ENCODE measurements at regions not wholly inside any gene's neighbourhood (a gene's known extent, or its start where the extent isn't known, plus 50 kb on each side); places are given as distances from the start of the nearest gene placed in this dataset.

DNA sequence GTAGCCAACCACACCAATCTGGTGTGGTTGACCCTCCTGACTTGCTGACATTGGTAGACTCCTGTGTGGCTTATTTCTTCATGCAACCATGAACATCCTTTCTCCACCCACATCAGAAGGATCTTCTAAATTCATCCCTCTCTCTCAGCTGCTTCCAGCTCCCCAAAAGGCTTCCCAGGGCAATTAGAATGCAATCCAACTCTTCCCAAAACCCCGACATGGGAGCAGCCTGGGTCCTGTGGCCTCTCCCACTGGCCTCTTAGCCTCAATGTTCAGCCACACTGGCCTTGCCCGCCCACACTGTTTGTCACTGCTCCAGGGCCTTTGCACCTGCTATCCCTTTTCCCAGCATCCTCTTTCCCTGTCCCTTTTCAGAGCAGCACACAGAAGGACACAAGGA, 199.8 kb upstream of the SGCG start:
- DNase-seq (ENCODE audit: low spot score): no peak
- in situ Hi-C loops (cut with MboI; ENCODE audit: low pct_unique_long_range_greater_than_20kb, low sequenced_read_pairs, unreplicated experiment): no loop called here
- TF ChIP-seq, protein P1, sequence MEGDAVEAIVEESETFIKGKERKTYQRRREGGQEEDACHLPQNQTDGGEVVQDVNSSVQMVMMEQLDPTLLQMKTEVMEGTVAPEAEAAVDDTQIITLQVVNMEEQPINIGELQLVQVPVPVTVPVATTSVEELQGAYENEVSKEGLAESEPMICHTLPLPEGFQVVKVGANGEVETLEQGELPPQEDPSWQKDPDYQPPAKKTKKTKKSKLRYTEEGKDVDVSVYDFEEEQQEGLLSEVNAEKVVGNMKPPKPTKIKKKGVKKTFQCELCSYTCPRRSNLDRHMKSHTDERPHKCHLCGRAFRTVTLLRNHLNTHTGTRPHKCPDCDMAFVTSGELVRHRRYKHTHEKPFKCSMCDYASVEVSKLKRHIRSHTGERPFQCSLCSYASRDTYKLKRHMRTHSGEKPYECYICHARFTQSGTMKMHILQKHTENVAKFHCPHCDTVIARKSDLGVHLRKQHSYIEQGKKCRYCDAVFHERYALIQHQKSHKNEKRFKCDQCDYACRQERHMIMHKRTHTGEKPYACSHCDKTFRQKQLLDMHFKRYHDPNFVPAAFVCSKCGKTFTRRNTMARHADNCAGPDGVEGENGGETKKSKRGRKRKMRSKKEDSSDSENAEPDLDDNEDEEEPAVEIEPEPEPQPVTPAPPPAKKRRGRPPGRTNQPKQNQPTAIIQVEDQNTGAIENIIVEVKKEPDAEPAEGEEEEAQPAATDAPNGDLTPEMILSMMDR (IDR thresholded peaks at IDR 0.05; ENCODE audit: extremely low read depth, insufficient read depth, missing control alignments): no peak

DNA sequence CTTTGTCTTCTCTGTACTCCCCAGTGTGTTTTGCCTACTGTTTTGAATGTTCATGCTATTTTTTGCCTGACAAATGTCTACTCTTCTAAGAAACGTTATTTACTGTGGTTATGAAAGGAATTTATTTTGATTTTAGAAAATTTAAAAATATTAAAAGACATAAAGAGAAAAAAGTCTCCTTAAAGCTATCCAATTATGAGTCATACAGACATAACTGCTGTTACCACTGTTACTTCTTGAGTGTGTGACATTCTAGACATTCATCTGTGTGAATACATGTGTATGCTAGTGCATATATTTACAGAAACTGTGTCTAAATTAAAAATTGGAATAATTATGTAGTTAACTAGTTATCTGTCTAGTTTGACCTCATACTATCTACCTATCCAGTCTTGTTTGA, 187.6 kb upstream of the SGCG start:
- no peak for DNase-seq (ENCODE audit: low spot score)
- TF ChIP-seq, protein P1 (IDR thresholded peaks at IDR 0.05; ENCODE audit: extremely low read depth, insufficient read depth, missing control alignments): no peak
- in situ Hi-C loops (cut with MboI; ENCODE audit: low pct_unique_long_range_greater_than_20kb, low sequenced_read_pairs, unreplicated experiment): no loop called here

DNA sequence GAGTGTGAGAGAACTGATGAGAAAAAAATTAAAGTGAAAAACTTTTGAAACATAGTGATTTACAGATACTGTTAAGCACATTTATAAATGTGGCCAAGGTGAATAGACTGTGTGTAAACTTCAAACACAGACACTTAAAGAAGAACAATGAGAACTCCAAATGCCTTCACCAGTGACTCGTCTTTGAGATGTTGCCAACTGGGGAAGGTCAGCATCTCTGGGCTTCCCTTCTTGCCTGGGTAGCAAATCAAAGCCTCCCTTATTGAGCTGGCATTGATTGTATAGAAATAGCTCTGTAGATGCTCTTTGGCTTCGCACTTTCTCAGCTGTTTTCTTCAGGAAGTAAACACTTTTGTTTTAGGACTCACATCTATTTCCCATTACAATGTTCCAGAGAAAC, 177.3 kb upstream of the SGCG start:
- in situ Hi-C loops (cut with MboI; ENCODE audit: low pct_unique_long_range_greater_than_20kb, low sequenced_read_pairs, unreplicated experiment): no loop called here
- DNase-seq (ENCODE audit: low spot score): no peak
- TF ChIP-seq, protein P1 (IDR thresholded peaks at IDR 0.05; ENCODE audit: extremely low read depth, insufficient read depth, missing control alignments): no peak

GRCh38 chr13:23007426-23007825, 173.4 kb upstream of the SGCG start:
- in situ Hi-C loops (cut with MboI; ENCODE audit: low pct_unique_long_range_greater_than_20kb, low sequenced_read_pairs, unreplicated experiment): no loop called here

GRCh38 chr13:23018143-23018542, 162.6 kb upstream of the SGCG start:
- DNase-seq (ENCODE audit: low spot score): no peak
- in situ Hi-C loops (cut with MboI; ENCODE audit: low pct_unique_long_range_greater_than_20kb, low sequenced_read_pairs, unreplicated experiment): no loop called here
- TF ChIP-seq, protein P1 (IDR thresholded peaks at IDR 0.05; ENCODE audit: extremely low read depth, insufficient read depth, missing control alignments): no peak

More at GRCh38 chr13:23007426-23007825, 173.4 kb upstream of the SGCG start:
- TF ChIP-seq, protein P1 (IDR thresholded peaks at IDR 0.05; ENCODE audit: extremely low read depth, insufficient read depth, missing control alignments): no peak
- no peak for DNase-seq (ENCODE audit: low spot score)

- DNase-seq (ENCODE audit: low spot score): peak; percentile 40
- in situ Hi-C loops (cut with MboI; ENCODE audit: low pct_unique_long_range_greater_than_20kb, low sequenced_read_pairs, unreplicated experiment): no loop called here
- TF ChIP-seq, protein P1 (IDR thresholded peaks at IDR 0.05; ENCODE audit: extremely low read depth, insufficient read depth, missing control alignments): peak; percentile 69
These were observed 160.4 kb upstream of the SGCG start for GRCh38 chr13:23020246-23020843.

Measured in GM13977 (cell line).